ENCODE measurements at regions not wholly inside any gene's neighbourhood (a gene's known extent, or its start where the extent isn't known, plus 50 kb on each side); places are given as distances from the start of the nearest gene placed in this dataset.

GRCh38 chr15:35722501-35722900 lies 176.5 kb upstream of the DPH6 start:
- no peak for TF ChIP-seq POLR2A (IDR thresholded peaks at IDR 0.05)
- TF ChIP-seq, protein P1, sequence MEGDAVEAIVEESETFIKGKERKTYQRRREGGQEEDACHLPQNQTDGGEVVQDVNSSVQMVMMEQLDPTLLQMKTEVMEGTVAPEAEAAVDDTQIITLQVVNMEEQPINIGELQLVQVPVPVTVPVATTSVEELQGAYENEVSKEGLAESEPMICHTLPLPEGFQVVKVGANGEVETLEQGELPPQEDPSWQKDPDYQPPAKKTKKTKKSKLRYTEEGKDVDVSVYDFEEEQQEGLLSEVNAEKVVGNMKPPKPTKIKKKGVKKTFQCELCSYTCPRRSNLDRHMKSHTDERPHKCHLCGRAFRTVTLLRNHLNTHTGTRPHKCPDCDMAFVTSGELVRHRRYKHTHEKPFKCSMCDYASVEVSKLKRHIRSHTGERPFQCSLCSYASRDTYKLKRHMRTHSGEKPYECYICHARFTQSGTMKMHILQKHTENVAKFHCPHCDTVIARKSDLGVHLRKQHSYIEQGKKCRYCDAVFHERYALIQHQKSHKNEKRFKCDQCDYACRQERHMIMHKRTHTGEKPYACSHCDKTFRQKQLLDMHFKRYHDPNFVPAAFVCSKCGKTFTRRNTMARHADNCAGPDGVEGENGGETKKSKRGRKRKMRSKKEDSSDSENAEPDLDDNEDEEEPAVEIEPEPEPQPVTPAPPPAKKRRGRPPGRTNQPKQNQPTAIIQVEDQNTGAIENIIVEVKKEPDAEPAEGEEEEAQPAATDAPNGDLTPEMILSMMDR (IDR thresholded peaks at IDR 0.05 in 4 of 5, conservative IDR thresholded peaks at IDR 0.05 in 1 of 5): no peak
- H3K9me3 ChIP-seq: no peaks in the 10 kb centered on the region
- no peak overlapping the region for H3K4me3 ChIP-seq
- no peaks in the 10 kb centered on the region for H3K27me3 ChIP-seq
- ATAC-seq: no peak
- intact Hi-C loops (cut with DNase I; ENCODE audit: low total_unique reads) (no loop called here), in situ Hi-C loops (cut with MboI; ENCODE audit: low sequenced_read_pairs in 4 of 4) (no loop called here)
- no peaks in the 10 kb centered on the region for H3K36me3 ChIP-seq
- no peak for DNase-seq
- no peak overlapping the region for H3K27ac ChIP-seq
- no peaks in the 10 kb centered on the region for H3K4me1 ChIP-seq

DNA sequence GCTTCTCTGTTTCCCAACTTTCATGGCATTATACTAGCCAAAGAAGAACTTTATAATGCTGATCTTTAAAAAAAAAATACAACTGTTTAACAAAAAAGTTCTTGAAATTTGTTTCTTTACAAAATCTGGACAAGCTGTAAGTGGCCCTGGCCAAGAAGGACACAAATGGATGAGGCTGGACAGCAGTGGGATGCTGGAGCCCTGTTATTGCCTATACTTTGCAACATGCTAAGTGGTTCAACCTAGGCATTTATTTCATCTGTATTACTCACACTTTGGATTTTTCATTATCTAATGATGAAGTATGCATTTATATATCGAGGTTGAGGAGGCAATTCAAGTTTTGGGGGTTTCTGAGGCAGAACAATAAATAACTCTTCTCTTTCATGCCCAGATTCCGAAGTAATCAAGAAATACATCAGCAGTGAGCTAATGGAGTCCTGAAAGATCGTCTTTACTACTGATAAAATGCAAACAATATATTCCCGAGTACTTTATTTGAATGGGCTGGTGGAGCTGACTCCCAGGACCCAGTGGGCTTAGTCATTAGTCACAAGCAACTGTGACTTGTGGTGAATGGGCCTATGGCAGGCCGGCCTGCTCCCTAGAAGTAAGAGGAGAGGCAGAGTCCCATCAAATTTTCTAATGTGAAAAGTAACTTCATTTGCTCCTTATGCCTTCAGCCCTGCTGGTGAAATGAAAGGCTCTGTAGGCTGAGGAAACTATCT lies 177.3 kb upstream of the DPH6 start:
- DNase-seq (no peak), ATAC-seq (no peak)
- Histone ChIP-seq H3K4me3 (no peak overlapping the region), H3K9me3 (no peaks in the 10 kb centered on the region), H3K4me1 (no peaks in the 10 kb centered on the region), H3K36me3 (no peaks in the 10 kb centered on the region), H3K27ac (no peak overlapping the region), H3K27me3 (no peaks in the 10 kb centered on the region)
- intact Hi-C loops (cut with DNase I; ENCODE audit: low total_unique reads): no loop called here
- TF ChIP-seq, protein P1 (IDR thresholded peaks at IDR 0.05 in 4 of 5, conservative IDR thresholded peaks at IDR 0.05 in 1 of 5): no peak
- TF ChIP-seq POLR2A (IDR thresholded peaks at IDR 0.05): no peak
- in situ Hi-C loops (cut with MboI; ENCODE audit: low sequenced_read_pairs in 4 of 4): no loop called here

- no peak for DNase-seq
- H3K9me3 ChIP-seq: no peaks in the 10 kb centered on the region
Measured at GRCh38 chr15:35723852-35724251, 177.9 kb upstream of the DPH6 start.

GRCh38 chr15:35724626-35725025 lies 178.7 kb upstream of the DPH6 start:
- intact Hi-C loops (cut with DNase I; ENCODE audit: low total_unique reads) (no loop called here), in situ Hi-C loops (cut with MboI; ENCODE audit: low sequenced_read_pairs in 4 of 4) (no loop called here)
- TF ChIP-seq, protein P1 (IDR thresholded peaks at IDR 0.05 in 4 of 5, conservative IDR thresholded peaks at IDR 0.05 in 1 of 5): no peak
- TF ChIP-seq POLR2A (IDR thresholded peaks at IDR 0.05): no peak
- no peaks in the 10 kb centered on the region for H3K9me3 ChIP-seq
- H3K4me3 ChIP-seq: no peak overlapping the region
- H3K4me1 ChIP-seq: no peaks in the 10 kb centered on the region
- ATAC-seq: no peak
- no peak overlapping the region for H3K27ac ChIP-seq
- DNase-seq: no peak
- H3K36me3 ChIP-seq: no peaks in the 10 kb centered on the region
- H3K27me3 ChIP-seq: no peaks in the 10 kb centered on the region

More at GRCh38 chr15:35723852-35724251, 177.9 kb upstream of the DPH6 start:
- intact Hi-C loops (cut with DNase I; ENCODE audit: low total_unique reads) (no loop called here), in situ Hi-C loops (cut with MboI; ENCODE audit: low sequenced_read_pairs in 4 of 4) (no loop called here)
- H3K4me1 ChIP-seq: no peaks in the 10 kb centered on the region
- no peak for ATAC-seq
- H3K36me3 ChIP-seq: no peaks in the 10 kb centered on the region
- H3K27ac ChIP-seq: no peak overlapping the region
- H3K27me3 ChIP-seq: no peaks in the 10 kb centered on the region
- TF ChIP-seq POLR2A (IDR thresholded peaks at IDR 0.05): no peak
- TF ChIP-seq, protein P1 (IDR thresholded peaks at IDR 0.05 in 4 of 5, conservative IDR thresholded peaks at IDR 0.05 in 1 of 5): no peak
- H3K4me3 ChIP-seq: no peak overlapping the region

DNA sequence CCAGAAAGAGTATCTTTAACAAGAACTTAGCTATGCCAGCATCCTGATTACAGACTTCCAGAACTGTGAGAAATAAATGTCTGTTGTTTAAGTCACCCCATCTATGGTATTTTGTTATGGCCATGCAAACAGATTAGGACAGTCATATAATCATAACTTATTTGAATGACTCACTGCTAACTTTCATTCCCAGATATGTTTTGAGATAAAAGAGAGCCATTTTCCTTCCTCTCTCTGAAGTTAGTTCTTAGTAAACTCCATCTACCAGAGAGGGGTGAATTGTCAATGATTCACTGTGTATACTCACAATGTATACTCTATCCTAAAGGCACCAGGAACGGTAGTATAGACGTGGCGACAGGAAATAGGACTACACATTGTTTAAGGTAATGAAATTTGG lies 179.4 kb upstream of the DPH6 start:
- in situ Hi-C loops (cut with MboI; ENCODE audit: low sequenced_read_pairs in 4 of 4): no loop called here
- no peak for TF ChIP-seq POLR2A (IDR thresholded peaks at IDR 0.05)
- TF ChIP-seq, protein P1 (IDR thresholded peaks at IDR 0.05 in 4 of 5, conservative IDR thresholded peaks at IDR 0.05 in 1 of 5): no peak
- no peaks in the 10 kb centered on the region for H3K4me1 ChIP-seq
- H3K4me3 ChIP-seq: no peak overlapping the region
- intact Hi-C loops (cut with DNase I; ENCODE audit: low total_unique reads): no loop called here
- ATAC-seq (no peak), DNase-seq (no peak)
- no peaks in the 10 kb centered on the region for H3K9me3 ChIP-seq
- no peaks in the 10 kb centered on the region for H3K27me3 ChIP-seq
- H3K36me3 ChIP-seq: no peaks in the 10 kb centered on the region
- no peak overlapping the region for H3K27ac ChIP-seq
